IMR-90 (cell line): ENCODE measurements at regions not wholly inside any gene's neighbourhood (a gene's known extent, or its start where the extent isn't known, plus 50 kb on each side); places are given as distances from the start of the nearest gene placed in this dataset.

ENCODE experiments used
- ATAC-seq: fragments of 200-7000 bp; cut with Tn5 transposase; 2 replicates; pipeline ENCODE4 v1.9.1; 2020; ENCODE audit warnings: low read depth, mild to moderate bottlenecking, moderate library complexity
- BruUV-seq: library from RNA; stranded (reverse); fragments of 400-500 nt; replicated peaks from 2 replicates; lab custom pipeline; 2021; lab: Mats Ljungman, UMichigan
- CTCF ChIA-PET: fragments of 300-600 bp; formaldehyde crosslinking; extraction: SDS; loops from one replicate; lab custom pipeline; 2021; ENCODE audit warnings: antibody characterized with exemption; lab: Yijun Ruan, JAX
- POLR2A ChIA-PET: fragments of 300-600 bp; sonication (Branson Sonifier 250); formaldehyde crosslinking; loops from one replicate; lab custom pipeline; 2022; ENCODE audit warnings: antibody characterized with exemption; ENCODE audit not compliant: unreplicated experiment; lab: Charles Lee
- DNase-seq: peaks from one replicate; pipeline ENCODE4 v3.0.0; 2013
- H2AFZ ChIP-seq: replicated peaks from 2 replicates; pipeline ENCODE3; 2013; ENCODE audit warnings: low read length, mild to moderate bottlenecking; ENCODE audit not compliant: poor library complexity
- H2AK5ac ChIP-seq: 2 replicates; pipeline ENCODE4 v1.6.1; 2013; ENCODE audit warnings: low read depth, low read length, inconsistent platforms
- H2AK9ac ChIP-seq: replicated peaks from 2 replicates; pipeline ENCODE3; 2013; ENCODE audit warnings: mild to moderate bottlenecking, low read depth, low read length, moderate library complexity; ENCODE audit not compliant: poor library complexity
- H2BK120ac ChIP-seq: 2 replicates; pipeline ENCODE4 v1.6.1; 2013; ENCODE audit warnings: low read depth, low read length, inconsistent platforms
- H2BK15ac ChIP-seq: 3 replicates; pipeline ENCODE4 v1.6.1; 2013; ENCODE audit warnings: low read depth, low read length, inconsistent platforms
- H2BK20ac ChIP-seq: 2 replicates; pipeline ENCODE4 v1.6.1; 2013; ENCODE audit warnings: low read depth, mild to moderate bottlenecking, inconsistent platforms, low read length, moderate library complexity
- H2BK5ac ChIP-seq: 2 replicates; pipeline ENCODE4 v1.6.1; 2013; ENCODE audit warnings: mild to moderate bottlenecking, low read depth, low read length, inconsistent platforms; ENCODE audit not compliant: poor library complexity, severe bottlenecking
- H3K14ac ChIP-seq: replicated peaks from 2 replicates; pipeline ENCODE4 v1.6.1; 2013; ENCODE audit warnings: low read depth, low read length, inconsistent platforms
- H3K18ac ChIP-seq: 2 replicates; pipeline ENCODE4 v1.6.1; 2013; ENCODE audit warnings: low read depth, low read length, control low read depth
- H3K23ac ChIP-seq: 2 replicates; pipeline ENCODE4 v1.6.1; 2013; ENCODE audit warnings: low read depth, low read length, inconsistent platforms
- H3K27ac ChIP-seq: 2 replicates; pipeline ENCODE4 v1.5.1; 2013; ENCODE audit warnings: mild to moderate bottlenecking, control low read depth, low read length; ENCODE audit not compliant: insufficient read depth
- H3K27me3 ChIP-seq: 2 replicates; pipeline ENCODE4 v1.6.1; 2013; ENCODE audit warnings: low read length; ENCODE audit not compliant: control insufficient read depth, insufficient read depth
- H3K36me3 ChIP-seq: 2 replicates; pipeline ENCODE4 v1.6.1; 2013; ENCODE audit warnings: low read length, mixed read lengths; ENCODE audit not compliant: control insufficient read depth, insufficient read depth
- H3K4ac ChIP-seq: 2 replicates; pipeline ENCODE4 v1.6.1; 2013; ENCODE audit warnings: low read depth, low read length, inconsistent platforms
- H3K4me1 ChIP-seq: 2 replicates; pipeline ENCODE4 v1.6.1; 2013; ENCODE audit warnings: low read length, mixed read lengths; ENCODE audit not compliant: control insufficient read depth, insufficient read depth
- H3K4me2 ChIP-seq: 2 replicates; pipeline ENCODE4 v1.6.1; 2013; ENCODE audit warnings: low read depth, mild to moderate bottlenecking, control low read depth, low read length, moderate library complexity
- H3K4me3 ChIP-seq: 2 replicates; pipeline ENCODE4 v1.5.1; 2013; ENCODE audit warnings: low read depth, mild to moderate bottlenecking, control low read depth, low read length, moderate library complexity; ENCODE audit not compliant: insufficient read depth
- H3K56ac ChIP-seq: 2 replicates; pipeline ENCODE4 v1.6.1; 2013; ENCODE audit warnings: low read length, inconsistent platforms; ENCODE audit not compliant: insufficient read depth; ENCODE audit errors: extremely low read depth
- H3K79me1 ChIP-seq, 2 experiments: 2 replicates each; pipeline ENCODE4 v1.6.1; 2013; ENCODE audit warnings: low read length in 2 of 2, inconsistent platforms in 1 of 2, low read depth in 1 of 2
- H3K9ac ChIP-seq: 2 replicates; pipeline ENCODE4 v1.6.1; 2013; ENCODE audit warnings: low read depth, low read length, control low read depth
- H3K9me1 ChIP-seq: 2 replicates; pipeline ENCODE4 v1.6.1; 2013; ENCODE audit warnings: low read length, inconsistent platforms; ENCODE audit not compliant: insufficient read depth
- H3K9me3 ChIP-seq: 2 replicates; pipeline ENCODE4 v1.6.1; 2013; ENCODE audit warnings: low read length; ENCODE audit not compliant: control insufficient read depth, insufficient read depth
- H4K20me1 ChIP-seq: 2 replicates; pipeline ENCODE4 v1.6.1; 2013; ENCODE audit warnings: low read length, inconsistent platforms; ENCODE audit not compliant: insufficient read depth
- H4K5ac ChIP-seq: 2 replicates; pipeline ENCODE4 v1.6.1; 2013; ENCODE audit warnings: mild to moderate bottlenecking, low read depth, low read length, control low read depth
- H4K8ac ChIP-seq, 2 experiments: 2 replicates each; pipeline ENCODE4 v1.6.1; 2013; ENCODE audit warnings: low read depth in 2 of 2, low read length in 2 of 2, control low read depth in 1 of 2, inconsistent platforms in 1 of 2
- H4K91ac ChIP-seq: 2 replicates; pipeline ENCODE4 v1.6.1; 2013; ENCODE audit warnings: low read depth, low read length, inconsistent platforms; ENCODE audit not compliant: insufficient read depth
- BHLHE40 ChIP-seq: fragments of 150-350 bp; IDR thresholded peaks from 2 replicates; pipeline ENCODE4 v1.6.1; 2016; ENCODE audit warnings: mild to moderate bottlenecking, low read depth, low read length
- CEBPB ChIP-seq: IDR thresholded peaks from 2 replicates; pipeline ENCODE4 v1.6.1; 2012; ENCODE audit warnings: low read depth, low read length, improper control_type of control experiment
- FOS ChIP-seq: fragments of 150-350 bp; IDR thresholded peaks from 2 replicates; pipeline ENCODE4 v1.6.1; 2016; ENCODE audit warnings: low read depth, low read length
- MAZ ChIP-seq: IDR thresholded peaks from 2 replicates; pipeline ENCODE4 v1.6.1; 2012; ENCODE audit warnings: low read depth, mild to moderate bottlenecking, low read length, improper control_type of control experiment, moderate library complexity, borderline replicate concordance
- MXI1 ChIP-seq: IDR thresholded peaks from 2 replicates; pipeline ENCODE4 v1.6.1; 2012; ENCODE audit warnings: low read depth, mild to moderate bottlenecking, low read length, moderate library complexity, borderline replicate concordance
- NFE2L2 ChIP-seq: fragments of 150-350 bp; IDR thresholded peaks from 2 replicates; pipeline ENCODE4 v1.6.1; 2016; ENCODE audit warnings: low read depth, mild to moderate bottlenecking, low read length
- POLR2A ChIP-seq: IDR thresholded peaks from 2 replicates; pipeline ENCODE4 v1.6.1; 2012; ENCODE audit warnings: mild to moderate bottlenecking, low read depth, low read length
- RCOR1 ChIP-seq: IDR thresholded peaks from 2 replicates; pipeline ENCODE4 v1.6.1; 2012; ENCODE audit warnings: mild to moderate bottlenecking, low read length, improper control_type of control experiment; ENCODE audit not compliant: insufficient replicate concordance
- RFX5 ChIP-seq: IDR thresholded peaks from 2 replicates; pipeline ENCODE4 v1.8.0; 2012; ENCODE audit warnings: low read depth, mild to moderate bottlenecking, low read length, moderate library complexity
- SMC3 ChIP-seq: fragments of 150-350 bp; IDR thresholded peaks from 2 replicates; pipeline ENCODE4 v1.6.1; 2016; ENCODE audit warnings: low read depth, mild to moderate bottlenecking, antibody characterized with exemption, low read length, moderate library complexity
- WGBS, 2 experiments: methylation state at CpG; one replicate each; pipeline versions ENCODE4 v1.1.5 to v1.1.7; 2013; ENCODE audit warnings: missing lambda C conversion rate in 2 of 2; ENCODE audit not compliant: insufficient read length in 1 of 2; ENCODE audit errors: extremely low coverage in 2 of 2; 5-methylcytosine and 5-hydroxymethylcytosine counted together
- dilution Hi-C: fragments of 300-500 bp; cut with HindIII; formaldehyde crosslinking; loops from one replicate; pipeline ENCODE4 v1.14.3; 2018; ENCODE audit warnings: low sequenced_read_pairs; ENCODE audit not compliant: unreplicated experiment
- in situ Hi-C: fragments of 300-500 bp; cut with MboI; formaldehyde crosslinking; loops from 3 replicates; pipeline ENCODE4 v1.14.3; 2019; ENCODE audit warnings: low sequenced_read_pairs, inconsistent platforms, mixed read lengths
- intact Hi-C: fragments of 100-400 bp; cut with micrococcal nuclease; formaldehyde crosslinking; loops from 2 replicates; pipeline ENCODE4 v1.10.0; 2022
- TF ChIP-seq, protein P1 (sequence below): fragments of 150-350 bp; IDR thresholded peaks from 2 replicates; pipeline ENCODE4 v1.6.1; 2017; ENCODE audit warnings: mild to moderate bottlenecking, antibody characterized with exemption, low read length, low read depth
- TF ChIP-seq, protein P2 (sequence below): conservative IDR thresholded peaks from 2 replicates; pipeline ENCODE4 v1.5.1; 2012; ENCODE audit warnings: mild to moderate bottlenecking, low read depth, low read length, improper control_type of control experiment
- TF ChIP-seq, protein P3 (sequence below): fragments of 150-350 bp; IDR thresholded peaks from 2 replicates; pipeline ENCODE4 v1.6.1; 2016; ENCODE audit warnings: low read depth, mild to moderate bottlenecking, low read length, moderate library complexity, borderline replicate concordance

DNA sequence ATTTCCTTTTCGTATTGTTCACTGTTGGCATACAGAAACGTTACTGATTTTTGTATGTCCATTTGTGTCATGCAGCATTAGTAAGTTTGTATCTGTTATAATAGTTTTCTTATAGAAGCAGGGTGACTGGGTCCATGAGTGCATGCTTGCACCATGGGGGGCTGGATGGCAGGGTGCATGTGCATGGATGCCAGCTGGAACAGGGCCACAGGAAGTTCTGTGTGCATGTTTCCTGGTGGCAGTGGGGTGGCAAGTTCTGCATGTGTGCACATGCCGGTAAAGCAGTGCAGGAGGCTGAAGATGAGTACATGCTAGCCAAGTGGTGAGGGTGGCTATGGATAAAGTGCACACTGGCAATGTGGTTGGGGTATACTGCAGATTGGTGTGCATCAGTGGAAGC, 468.0 kb upstream of the KLHL4 start:
- Histone ChIP-seq H3K36me3 (no peaks in the 10 kb centered on the region), H3K56ac (no peak overlapping the region), H3K14ac (no peak overlapping the region), H4K20me1 (no peaks in the 10 kb centered on the region), H2BK5ac (no peak overlapping the region), H2BK20ac (no peak overlapping the region), H4K8ac (no peak overlapping the region), H4K91ac (no peak overlapping the region), H3K27me3 (no peaks in the 10 kb centered on the region), H3K9me3 (no peaks in the 10 kb centered on the region), H3K4me3 (no peak overlapping the region), H3K4me2 (no peak overlapping the region), H3K27ac (no peak overlapping the region), H3K9me1 (no peaks in the 10 kb centered on the region), H2BK120ac (no peak overlapping the region), H2BK15ac (no peak overlapping the region), H3K18ac (no peak overlapping the region), H3K9ac (no peak overlapping the region), H2AFZ (no peak overlapping the region), H2AK5ac (no peak overlapping the region), H4K5ac (no peak overlapping the region), H3K4ac (no peak overlapping the region), H3K23ac (no peak overlapping the region), H2AK9ac (no peak overlapping the region), H3K4me1 (no peaks in the 10 kb centered on the region), H3K79me1 (no peaks in the 10 kb centered on the region)
- dilution Hi-C loops = no loop called here
- TF ChIP-seq NFE2L2 (no peak), RCOR1 (no peak), RFX5 (no peak), POLR2A (no peak), MAZ (no peak), CEBPB (no peak), MXI1 (no peak), SMC3 (no peak), FOS (no peak), BHLHE40 (no peak)
- TF ChIP-seq, protein P1, sequence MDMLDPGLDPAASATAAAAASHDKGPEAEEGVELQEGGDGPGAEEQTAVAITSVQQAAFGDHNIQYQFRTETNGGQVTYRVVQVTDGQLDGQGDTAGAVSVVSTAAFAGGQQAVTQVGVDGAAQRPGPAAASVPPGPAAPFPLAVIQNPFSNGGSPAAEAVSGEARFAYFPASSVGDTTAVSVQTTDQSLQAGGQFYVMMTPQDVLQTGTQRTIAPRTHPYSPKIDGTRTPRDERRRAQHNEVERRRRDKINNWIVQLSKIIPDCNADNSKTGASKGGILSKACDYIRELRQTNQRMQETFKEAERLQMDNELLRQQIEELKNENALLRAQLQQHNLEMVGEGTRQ = no peak
- TF ChIP-seq, protein P2, sequence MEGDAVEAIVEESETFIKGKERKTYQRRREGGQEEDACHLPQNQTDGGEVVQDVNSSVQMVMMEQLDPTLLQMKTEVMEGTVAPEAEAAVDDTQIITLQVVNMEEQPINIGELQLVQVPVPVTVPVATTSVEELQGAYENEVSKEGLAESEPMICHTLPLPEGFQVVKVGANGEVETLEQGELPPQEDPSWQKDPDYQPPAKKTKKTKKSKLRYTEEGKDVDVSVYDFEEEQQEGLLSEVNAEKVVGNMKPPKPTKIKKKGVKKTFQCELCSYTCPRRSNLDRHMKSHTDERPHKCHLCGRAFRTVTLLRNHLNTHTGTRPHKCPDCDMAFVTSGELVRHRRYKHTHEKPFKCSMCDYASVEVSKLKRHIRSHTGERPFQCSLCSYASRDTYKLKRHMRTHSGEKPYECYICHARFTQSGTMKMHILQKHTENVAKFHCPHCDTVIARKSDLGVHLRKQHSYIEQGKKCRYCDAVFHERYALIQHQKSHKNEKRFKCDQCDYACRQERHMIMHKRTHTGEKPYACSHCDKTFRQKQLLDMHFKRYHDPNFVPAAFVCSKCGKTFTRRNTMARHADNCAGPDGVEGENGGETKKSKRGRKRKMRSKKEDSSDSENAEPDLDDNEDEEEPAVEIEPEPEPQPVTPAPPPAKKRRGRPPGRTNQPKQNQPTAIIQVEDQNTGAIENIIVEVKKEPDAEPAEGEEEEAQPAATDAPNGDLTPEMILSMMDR = no peak
- TF ChIP-seq, protein P3, sequence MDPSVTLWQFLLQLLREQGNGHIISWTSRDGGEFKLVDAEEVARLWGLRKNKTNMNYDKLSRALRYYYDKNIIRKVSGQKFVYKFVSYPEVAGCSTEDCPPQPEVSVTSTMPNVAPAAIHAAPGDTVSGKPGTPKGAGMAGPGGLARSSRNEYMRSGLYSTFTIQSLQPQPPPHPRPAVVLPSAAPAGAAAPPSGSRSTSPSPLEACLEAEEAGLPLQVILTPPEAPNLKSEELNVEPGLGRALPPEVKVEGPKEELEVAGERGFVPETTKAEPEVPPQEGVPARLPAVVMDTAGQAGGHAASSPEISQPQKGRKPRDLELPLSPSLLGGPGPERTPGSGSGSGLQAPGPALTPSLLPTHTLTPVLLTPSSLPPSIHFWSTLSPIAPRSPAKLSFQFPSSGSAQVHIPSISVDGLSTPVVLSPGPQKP = no peak
- ATAC-seq = no peak
- in situ Hi-C loops = no loop called here
- ChIA-PET CTCF (no interaction called here), POLR2A (no interaction called here)
- no TSS peak for BruUV-seq
- WGBS, 2 experiments = 89% methylated on average over 1 of the region's 3 CpGs; no CpG with 5 or more reads in 1 of the 2 experiments
- intact Hi-C loops = no loop called here
- no peak for DNase-seq
